ENCODE measurements at regions not wholly inside any gene's neighbourhood (a gene's known extent, or its start where the extent isn't known, plus 50 kb on each side); places are given as distances from the start of the nearest gene placed in this dataset.

DNA sequence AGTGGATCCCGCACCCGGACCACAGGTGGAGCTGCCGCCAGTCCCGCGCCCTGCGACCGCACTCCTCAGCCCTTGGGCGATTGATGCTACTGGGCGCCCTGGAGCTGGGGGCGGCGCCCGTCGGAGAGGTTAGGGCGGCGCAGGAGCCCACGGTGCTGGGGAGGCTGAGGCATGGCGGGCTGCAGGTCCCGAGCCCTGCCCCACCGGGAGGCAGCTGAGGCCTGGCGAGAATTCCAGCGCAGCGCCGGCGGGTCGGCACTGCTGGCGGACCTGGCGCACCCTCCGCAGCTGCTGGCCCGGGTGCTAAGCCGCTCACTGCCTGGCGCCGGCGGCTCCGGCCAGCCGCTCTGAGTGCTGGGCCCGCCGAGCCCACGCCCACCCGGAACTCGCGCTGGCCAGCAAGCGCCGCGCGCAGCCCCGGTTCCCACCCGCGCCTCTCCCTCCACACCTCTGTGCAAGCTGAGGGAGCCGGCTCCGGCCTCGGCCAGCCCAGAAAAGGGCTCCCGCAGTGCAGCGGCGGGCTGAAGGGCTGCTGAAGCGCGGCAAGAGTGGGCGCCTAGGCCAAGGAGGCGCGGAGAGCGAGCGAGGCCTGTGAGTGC is 1256.5 kb downstream of the STIM2 start:
- ATAC-seq (ENCODE audit: low FRiP score in 2 of 2), result no peak
- H3K27me3 ChIP-seq, result no peaks in the 10 kb centered on the region
- DNase-seq, result peak in 1 of 2 donors; percentile 81
- 94 to 97% methylated on average over 21 to 56 of the region's 61 CpGs for WGBS, 2 donors
- TF ChIP-seq POLR2A (IDR thresholded peaks at IDR 0.05) (no peak), POLR2AphosphoS5 (IDR thresholded peaks at IDR 0.05) (no peak), EP300 (IDR thresholded peaks at IDR 0.05) (no peak)
- TF ChIP-seq, protein P1, sequence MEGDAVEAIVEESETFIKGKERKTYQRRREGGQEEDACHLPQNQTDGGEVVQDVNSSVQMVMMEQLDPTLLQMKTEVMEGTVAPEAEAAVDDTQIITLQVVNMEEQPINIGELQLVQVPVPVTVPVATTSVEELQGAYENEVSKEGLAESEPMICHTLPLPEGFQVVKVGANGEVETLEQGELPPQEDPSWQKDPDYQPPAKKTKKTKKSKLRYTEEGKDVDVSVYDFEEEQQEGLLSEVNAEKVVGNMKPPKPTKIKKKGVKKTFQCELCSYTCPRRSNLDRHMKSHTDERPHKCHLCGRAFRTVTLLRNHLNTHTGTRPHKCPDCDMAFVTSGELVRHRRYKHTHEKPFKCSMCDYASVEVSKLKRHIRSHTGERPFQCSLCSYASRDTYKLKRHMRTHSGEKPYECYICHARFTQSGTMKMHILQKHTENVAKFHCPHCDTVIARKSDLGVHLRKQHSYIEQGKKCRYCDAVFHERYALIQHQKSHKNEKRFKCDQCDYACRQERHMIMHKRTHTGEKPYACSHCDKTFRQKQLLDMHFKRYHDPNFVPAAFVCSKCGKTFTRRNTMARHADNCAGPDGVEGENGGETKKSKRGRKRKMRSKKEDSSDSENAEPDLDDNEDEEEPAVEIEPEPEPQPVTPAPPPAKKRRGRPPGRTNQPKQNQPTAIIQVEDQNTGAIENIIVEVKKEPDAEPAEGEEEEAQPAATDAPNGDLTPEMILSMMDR (IDR thresholded peaks at IDR 0.05), result no peak
- no peaks in the 10 kb centered on the region for H3K4me1 ChIP-seq
- H3K4me3 ChIP-seq, result no peak overlapping the region
- no peaks in the 10 kb centered on the region for H3K36me3 ChIP-seq
- H3K27ac ChIP-seq, result no peak overlapping the region
- H3K9me3 ChIP-seq, result peaks cover 0 to 7% (median 0%) of the 10 kb centered on the region in 4 donors

GRCh38 chr4:28146191-28146590 is 1285.5 kb downstream of the STIM2 start:
- no peak for TF ChIP-seq EP300 (IDR thresholded peaks at IDR 0.05)
- no peaks in the 10 kb centered on the region for H3K4me1 ChIP-seq
- H3K4me3 ChIP-seq, result no peak overlapping the region
- H3K27ac ChIP-seq, result no peak overlapping the region
- 54 to 60% methylated on average over 3 of the region's 3 CpGs for WGBS, 2 donors
- no peaks in the 10 kb centered on the region for H3K9me3 ChIP-seq
- H3K36me3 ChIP-seq, result no peaks in the 10 kb centered on the region
- DNase-seq, result no peak
- no peaks in the 10 kb centered on the region for H3K27me3 ChIP-seq
- no peak for ATAC-seq (ENCODE audit: low FRiP score in 2 of 2)

DNA sequence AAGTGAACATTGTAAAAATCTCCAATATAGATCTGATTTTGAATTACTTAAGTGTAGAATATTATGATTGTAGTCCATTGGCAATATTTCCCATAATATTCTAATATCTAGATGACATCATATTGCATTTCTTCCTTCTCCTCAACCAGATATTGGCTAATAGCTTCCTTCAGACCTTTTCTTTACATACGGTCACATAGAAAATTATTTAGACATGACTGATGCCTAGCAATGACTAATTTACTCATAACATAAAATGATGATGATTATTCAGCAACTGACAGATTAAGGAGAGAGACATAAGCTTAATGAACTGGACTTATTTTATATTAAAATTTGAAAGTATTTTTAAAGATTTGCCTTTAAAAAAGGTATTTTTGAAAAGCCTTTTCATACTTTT is 1287.6 kb downstream of the STIM2 start:
- no peak overlapping the region for H3K27ac ChIP-seq
- TF ChIP-seq POLR2A (IDR thresholded peaks at IDR 0.05), result no peak
- TF ChIP-seq EP300 (IDR thresholded peaks at IDR 0.05), result no peak
- TF ChIP-seq, protein P1 (IDR thresholded peaks at IDR 0.05), result no peak
- no peak for TF ChIP-seq POLR2AphosphoS5 (IDR thresholded peaks at IDR 0.05)
- H3K36me3 ChIP-seq, result no peaks in the 10 kb centered on the region
- WGBS, 2 donors, result 77 to 91% methylated on average over 1 of the region's 1 CpG
- ATAC-seq (ENCODE audit: low FRiP score in 2 of 2) (no peak), DNase-seq (no peak)
- no peaks in the 10 kb centered on the region for H3K9me3 ChIP-seq
- no peaks in the 10 kb centered on the region for H3K4me1 ChIP-seq
- no peaks in the 10 kb centered on the region for H3K27me3 ChIP-seq
- no peak overlapping the region for H3K4me3 ChIP-seq

GRCh38 chr4:28149762-28150161 is 1289.1 kb downstream of the STIM2 start:
- WGBS, 2 donors, result 65 to 66% methylated on average over 3 of the region's 3 CpGs
- no peak for TF ChIP-seq POLR2AphosphoS5 (IDR thresholded peaks at IDR 0.05)
- no peak for TF ChIP-seq POLR2A (IDR thresholded peaks at IDR 0.05)
- TF ChIP-seq EP300 (IDR thresholded peaks at IDR 0.05), result no peak
- TF ChIP-seq, protein P1 (IDR thresholded peaks at IDR 0.05), result no peak
- no peak for DNase-seq
- H3K4me1 ChIP-seq, result no peaks in the 10 kb centered on the region
- H3K36me3 ChIP-seq, result no peaks in the 10 kb centered on the region
- no peak overlapping the region for H3K4me3 ChIP-seq
- H3K9me3 ChIP-seq, result no peaks in the 10 kb centered on the region
- H3K27me3 ChIP-seq, result no peaks in the 10 kb centered on the region
- H3K27ac ChIP-seq, result no peak overlapping the region
- ATAC-seq (ENCODE audit: low FRiP score in 2 of 2), result no peak

DNA sequence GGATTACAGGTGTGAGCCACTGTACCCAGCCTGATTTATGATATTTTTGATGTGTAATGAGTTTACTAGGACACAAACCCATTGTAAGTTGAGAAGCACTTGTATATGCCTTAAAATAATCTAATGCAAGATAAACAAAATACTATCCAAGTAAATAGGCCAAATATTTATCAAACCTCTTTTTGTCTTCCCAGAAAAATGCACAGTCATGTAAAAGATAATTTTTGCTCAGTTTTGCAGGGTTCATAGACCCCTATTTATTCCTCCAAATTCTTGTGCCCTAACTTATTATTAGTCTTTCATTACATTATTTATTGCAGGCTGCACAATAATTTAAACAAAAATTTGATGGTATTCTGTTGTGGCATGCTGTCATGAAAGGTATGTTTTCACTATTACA is 1290.7 kb downstream of the STIM2 start:
- Histone ChIP-seq H3K27ac (no peak overlapping the region), H3K27me3 (no peaks in the 10 kb centered on the region), H3K4me3 (no peak overlapping the region), H3K9me3 (no peaks in the 10 kb centered on the region), H3K4me1 (no peaks in the 10 kb centered on the region), H3K36me3 (no peaks in the 10 kb centered on the region)
- ATAC-seq (ENCODE audit: low FRiP score in 2 of 2) (no peak), DNase-seq (no peak)
- TF ChIP-seq POLR2A (IDR thresholded peaks at IDR 0.05) (no peak), POLR2AphosphoS5 (IDR thresholded peaks at IDR 0.05) (no peak), EP300 (IDR thresholded peaks at IDR 0.05) (no peak)
- TF ChIP-seq, protein P1 (IDR thresholded peaks at IDR 0.05), result no peak
